Dermis microvascular lymphatic vessel endothelial cell (primary cell): ENCODE measurements at regions not wholly inside any gene's neighbourhood (a gene's known extent, or its start where the extent isn't known, plus 50 kb on each side); places are given as distances from the start of the nearest gene placed in this dataset.

Experiments used
- DNase-seq, 2 donors: peaks; one replicate each; pipeline versions ENCODE4 v3.0.0 to v3.0.0-alpha.2; 2010; ENCODE audit warnings: low read depth in 2 of 2

DNA sequence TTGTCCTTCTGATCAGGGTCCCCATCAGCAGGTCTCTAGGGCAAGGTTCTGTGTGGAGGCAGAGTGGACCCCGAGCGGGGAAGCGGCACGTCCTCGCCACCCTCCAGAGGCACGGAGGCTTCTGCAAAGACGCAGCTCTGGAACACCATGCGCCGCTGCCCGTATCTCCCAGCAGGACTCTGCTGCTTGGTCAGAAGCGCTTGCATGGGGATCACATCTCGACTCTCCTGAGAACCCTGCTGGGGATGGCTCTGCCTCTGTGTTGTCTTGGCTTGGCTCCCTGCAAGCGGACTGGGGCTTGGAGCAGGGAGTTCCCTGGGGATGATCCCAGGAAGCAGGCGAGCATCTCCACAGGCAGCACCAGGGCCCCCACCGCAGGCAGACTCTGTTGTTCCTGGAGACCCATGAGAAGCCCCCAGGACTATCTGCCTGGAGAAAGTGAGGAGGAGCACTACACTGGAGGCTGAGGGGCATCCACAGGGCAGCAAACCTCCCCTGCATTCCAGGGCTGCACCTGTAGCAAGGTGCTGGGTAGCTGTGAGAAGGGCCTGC is 520.5 kb downstream of the GLRX3 start:
- no peak for DNase-seq

GRCh38 chr10:130658687-130659290 is 522.6 kb downstream of the GLRX3 start:
- no peak for DNase-seq

- DNase-seq, result no peak
Observed at GRCh38 chr10:130659528-130659927, 523.3 kb downstream of the GLRX3 start.

DNA sequence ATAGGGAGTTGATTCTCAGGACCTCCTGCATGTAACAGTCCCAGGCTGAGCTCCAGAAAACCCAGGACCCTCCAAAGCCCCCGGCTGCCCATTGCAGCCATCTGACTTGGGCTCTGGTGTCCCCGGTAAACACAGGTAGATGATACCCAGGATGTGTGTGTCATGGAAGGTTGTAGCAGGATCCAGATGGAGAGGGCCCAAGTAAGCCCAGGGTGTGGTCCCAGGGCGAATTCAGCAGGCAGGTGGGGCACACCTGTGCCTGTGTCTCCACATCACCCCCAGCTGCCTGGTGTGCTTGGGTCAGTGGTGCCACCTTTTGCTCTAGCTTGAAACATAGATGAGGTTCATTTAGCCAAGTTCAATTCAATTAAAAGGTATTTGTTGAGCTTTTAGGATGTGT is 524.1 kb downstream of the GLRX3 start:
- no peak for DNase-seq

- no peak for DNase-seq
Observed at GRCh38 chr10:130661419-130661818, 525.2 kb downstream of the GLRX3 start.

DNA sequence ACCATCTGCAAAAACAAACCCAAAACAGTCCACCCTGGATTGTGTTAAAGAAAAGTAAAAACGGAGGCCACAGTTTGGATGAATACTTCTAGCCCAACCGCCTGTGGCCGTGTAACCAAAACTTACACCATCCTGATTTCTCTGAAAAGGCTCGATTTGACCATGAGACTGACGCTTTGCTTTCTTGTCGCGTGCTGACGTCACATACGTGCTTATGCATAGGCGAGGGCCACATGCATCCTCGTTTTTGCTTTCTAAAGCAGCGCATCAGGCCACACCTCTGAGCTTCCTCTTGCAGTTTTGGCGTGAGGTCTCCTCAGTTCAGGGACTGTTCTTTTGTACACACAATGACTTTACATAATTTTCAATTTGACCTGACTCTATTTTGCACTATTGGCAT is 526.6 kb downstream of the GLRX3 start:
- DNase-seq, result no peak

GRCh38 chr10:130664526-130664925 is 528.3 kb downstream of the GLRX3 start:
- no peak for DNase-seq

DNA sequence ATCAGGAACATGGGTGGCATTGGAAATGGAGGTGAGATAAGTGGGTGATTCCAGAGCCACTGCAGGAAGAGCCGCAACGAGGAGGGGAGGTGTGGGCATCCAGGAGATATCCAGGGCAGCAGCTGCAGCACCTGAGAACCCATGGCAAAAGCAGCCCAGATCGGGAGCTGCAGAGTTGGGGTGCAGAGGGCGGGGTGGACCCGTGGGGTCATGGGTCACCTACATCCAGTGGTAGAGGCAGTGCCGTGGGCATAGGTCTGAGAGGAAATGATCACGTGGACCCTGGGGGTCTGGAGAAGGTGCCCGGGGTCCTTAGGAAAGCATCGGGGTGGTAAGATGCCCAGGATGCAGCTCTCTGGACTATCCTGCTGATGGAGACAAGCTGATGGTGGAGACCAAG is 530.0 kb downstream of the GLRX3 start:
- DNase-seq, result no peak

- no peak for DNase-seq
Observed at GRCh38 chr10:130686689-130687300, 550.6 kb downstream of the GLRX3 start.

DNA sequence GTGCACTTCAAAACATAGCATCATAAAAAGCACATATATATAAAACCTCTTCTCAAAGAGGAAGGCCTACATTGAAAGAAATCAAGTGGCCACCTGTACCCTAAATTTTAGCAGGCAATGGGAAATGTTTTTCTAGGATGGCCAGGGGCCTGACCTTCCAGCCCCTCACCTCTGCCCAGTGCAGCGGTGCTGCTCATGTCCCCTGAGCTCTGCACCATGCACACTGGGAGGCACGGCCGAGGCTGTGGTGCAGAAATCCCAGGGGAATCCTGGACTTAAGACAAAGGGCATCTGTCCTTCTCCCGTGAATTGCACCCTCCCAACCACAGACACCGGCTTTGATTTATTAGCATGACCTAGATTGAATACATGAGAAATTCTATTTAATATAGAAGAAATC is 551.4 kb downstream of the GLRX3 start:
- DNase-seq, result no peak

- no peak for DNase-seq
Observed at GRCh38 chr10:130689743-130690626, 553.8 kb downstream of the GLRX3 start.

DNA sequence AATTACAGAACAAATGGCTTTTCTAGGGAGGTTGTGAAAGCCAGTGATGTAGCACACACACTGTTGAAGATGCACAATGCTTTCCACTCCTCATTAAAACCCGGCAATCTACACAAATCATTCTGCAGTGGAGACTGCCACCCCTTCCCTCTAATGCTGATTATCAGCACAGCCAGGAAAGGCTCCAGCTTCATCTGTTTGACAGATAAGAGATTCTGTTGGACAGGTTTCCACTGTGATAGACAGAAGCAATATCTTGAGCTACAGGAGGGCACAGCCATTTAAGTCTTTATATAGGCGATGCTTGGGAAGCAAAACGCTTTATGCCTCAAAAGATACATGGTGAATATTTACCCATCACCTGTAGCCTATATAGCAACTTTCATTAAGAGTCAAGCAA is 555.6 kb downstream of the GLRX3 start:
- DNase-seq, result no peak

- no peak for DNase-seq
Observed at GRCh38 chr10:130696870-130697269, 560.7 kb downstream of the GLRX3 start.

DNA sequence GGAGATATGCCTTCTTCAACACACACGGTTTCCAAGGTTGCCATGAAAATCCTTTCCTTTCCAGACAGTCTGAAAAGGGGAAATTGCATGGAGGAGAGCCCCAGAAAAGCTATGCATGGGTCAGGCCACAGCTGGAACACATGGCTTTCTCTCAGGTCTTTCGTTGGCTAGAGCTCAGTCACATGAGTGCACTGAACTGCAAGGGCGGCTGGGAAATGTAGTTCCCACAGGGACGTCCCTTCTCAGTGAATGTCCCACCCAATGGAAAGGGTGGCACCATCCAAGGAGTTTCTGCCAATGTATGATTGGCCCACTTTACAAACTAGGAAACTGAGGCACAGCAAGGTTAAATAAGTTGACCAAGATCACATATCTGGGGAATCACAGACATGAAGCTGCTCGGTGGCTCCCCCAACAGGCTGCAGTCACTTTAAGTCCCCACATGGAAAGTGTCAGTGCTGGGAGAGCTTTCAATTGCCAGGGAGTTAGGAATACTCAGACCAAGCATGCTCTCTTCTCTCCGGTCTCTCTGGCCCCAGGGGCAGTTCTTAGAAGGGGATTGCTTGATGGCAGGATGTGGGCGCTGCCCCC is 571.3 kb downstream of the GLRX3 start:
- no peak for DNase-seq

DNA sequence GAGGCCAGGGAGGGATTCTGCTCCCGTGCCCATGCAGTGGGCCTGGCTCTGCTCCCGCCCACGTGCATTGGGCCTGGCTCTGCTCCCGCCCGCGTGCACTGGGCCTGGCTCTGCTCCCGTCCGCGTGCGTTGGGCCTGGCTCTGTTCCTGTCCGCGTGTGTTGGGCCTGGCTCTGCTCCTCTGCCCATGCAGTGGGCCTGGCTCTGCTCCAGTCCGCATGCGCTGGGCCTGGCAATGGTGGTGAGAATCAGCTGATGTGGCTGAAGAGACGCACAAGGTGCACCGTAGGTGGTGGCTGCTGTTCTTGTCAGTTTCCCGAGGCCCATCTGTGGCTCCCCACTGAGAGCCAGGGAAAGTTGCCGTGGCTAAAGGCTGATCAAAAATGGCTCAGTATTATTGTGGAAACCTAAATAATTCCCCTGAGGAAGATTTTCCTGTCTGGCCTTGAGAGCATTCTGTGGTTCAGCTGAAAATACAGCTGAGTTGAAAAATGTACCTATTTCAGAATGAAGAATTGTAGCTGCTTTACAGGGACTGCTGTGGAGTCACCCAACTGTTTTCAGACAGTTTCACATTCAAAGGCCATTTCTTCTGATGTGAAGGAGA is 572.4 kb downstream of the GLRX3 start:
- no peak for DNase-seq

- no peak for DNase-seq
Observed at GRCh38 chr10:130709415-130709814, 573.2 kb downstream of the GLRX3 start.

DNA sequence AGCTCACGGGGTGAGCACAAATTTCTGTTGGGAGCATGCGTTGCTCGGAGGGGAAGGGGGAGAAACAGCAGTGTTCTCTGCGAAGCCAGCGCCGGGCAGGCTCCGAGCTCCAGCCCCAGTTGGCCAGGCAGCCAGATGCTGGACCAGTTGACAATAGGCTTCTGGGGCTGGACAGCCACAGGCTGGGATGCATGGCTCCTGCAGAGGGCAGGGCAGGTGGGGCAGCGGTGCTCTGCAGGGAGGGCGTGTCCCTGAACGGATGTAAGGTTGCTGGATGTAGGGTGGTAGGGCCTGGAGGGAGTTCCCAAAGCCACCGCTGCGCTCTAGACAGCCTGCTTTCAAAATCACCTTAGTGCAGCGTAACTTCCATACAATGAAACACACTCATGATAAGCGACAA is 574.9 kb downstream of the GLRX3 start:
- DNase-seq, result no peak

GRCh38 chr10:130713135-130713534 is 576.9 kb downstream of the GLRX3 start:
- no peak for DNase-seq

DNA sequence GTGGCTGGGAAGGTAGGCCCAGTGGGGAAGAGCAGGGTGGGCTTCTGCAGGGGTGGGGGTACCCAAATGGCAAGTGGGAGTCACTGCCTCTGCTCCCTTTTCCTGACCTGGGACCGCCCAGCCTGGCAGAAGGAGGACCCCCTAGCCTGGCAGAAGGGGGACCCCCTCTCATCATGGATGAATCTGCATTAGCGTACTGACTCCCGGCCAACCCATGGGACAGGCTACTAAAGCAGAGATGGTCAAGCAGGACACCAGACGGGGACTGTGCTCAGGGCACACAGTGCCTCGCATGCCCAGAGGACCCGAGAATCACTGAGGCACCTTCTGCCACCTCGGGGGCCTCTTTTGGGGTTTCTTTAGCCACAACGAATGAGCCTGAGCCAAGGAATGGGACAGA is 577.5 kb downstream of the GLRX3 start:
- no peak for DNase-seq

DNA sequence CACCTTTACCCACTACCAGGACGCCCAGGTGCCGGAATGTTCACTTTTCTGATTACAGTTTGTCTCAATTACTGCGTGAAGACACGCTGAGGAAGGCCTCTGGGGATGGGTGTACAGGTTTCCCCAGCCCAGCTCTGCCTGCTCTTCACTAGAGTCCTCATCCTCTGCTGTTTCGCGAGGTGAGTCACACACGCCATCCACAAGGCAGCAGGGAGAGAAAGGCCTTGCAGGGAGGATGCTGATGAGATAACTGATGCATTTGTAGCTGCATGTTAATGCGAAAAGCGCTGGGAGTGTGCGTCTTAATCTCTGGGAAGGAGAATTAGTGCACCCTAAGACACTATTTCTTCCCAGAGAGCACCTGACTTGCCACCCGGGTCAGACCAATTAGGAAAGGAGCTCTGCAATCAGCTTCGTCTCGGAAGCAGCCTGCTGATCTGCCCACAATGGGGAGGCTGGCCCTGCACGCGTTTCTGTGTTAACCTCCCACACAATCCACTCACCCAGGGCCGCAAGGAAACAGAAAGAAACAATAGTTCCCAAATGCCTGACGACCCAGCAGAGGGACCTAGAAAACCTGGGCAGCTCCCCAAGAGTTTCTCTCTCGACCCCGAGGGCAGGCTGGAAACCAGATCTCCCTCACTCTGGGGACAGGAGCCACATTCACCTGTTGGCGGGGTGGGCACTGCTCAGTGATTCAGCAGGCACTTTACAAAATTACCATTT is 578.7 kb downstream of the GLRX3 start:
- no peak for DNase-seq
